Muscle layer of colon (tissue), 2 donors: ENCODE measurements at regions not wholly inside any gene's neighbourhood (a gene's known extent, or its start where the extent isn't known, plus 50 kb on each side); places are given as distances from the start of the nearest gene placed in this dataset.

ENCODE experiments used
- H3K27ac ChIP-seq: one replicate; pipeline ENCODE4 v1.7.0; 2013; ENCODE audit warnings: low read depth, mild to moderate bottlenecking, low read length, moderate library complexity
- H3K27me3 ChIP-seq, 2 donors: one replicate each; pipeline ENCODE4 v1.7.0; 2013; ENCODE audit warnings: low read length in 2 of 2, mild to moderate bottlenecking in 2 of 2; ENCODE audit not compliant: insufficient read depth in 2 of 2, control insufficient read depth in 1 of 2
- H3K36me3 ChIP-seq: one replicate; pipeline ENCODE4 v1.7.0; 2013; ENCODE audit warnings: mild to moderate bottlenecking, low read length; ENCODE audit not compliant: insufficient read depth
- H3K4me1 ChIP-seq: one replicate; pipeline ENCODE4 v1.7.0; 2013; ENCODE audit warnings: mild to moderate bottlenecking, low read length; ENCODE audit not compliant: insufficient read depth
- H3K4me3 ChIP-seq, 2 donors: one replicate each; pipeline ENCODE4 v1.7.0; 2013; ENCODE audit warnings: low read length in 2 of 2, low read depth in 1 of 2, mild to moderate bottlenecking in 1 of 2, moderate library complexity in 1 of 2
- H3K9ac ChIP-seq: one replicate; pipeline ENCODE4 v1.7.0; 2013; ENCODE audit warnings: low read length
- H3K9me3 ChIP-seq: one replicate; pipeline ENCODE4 v1.7.0; 2013; ENCODE audit warnings: mild to moderate bottlenecking, low read length
- donor health status: abdominal sarcoma.
- donor health status: Adenocarcinoma of cecum.

DNA sequence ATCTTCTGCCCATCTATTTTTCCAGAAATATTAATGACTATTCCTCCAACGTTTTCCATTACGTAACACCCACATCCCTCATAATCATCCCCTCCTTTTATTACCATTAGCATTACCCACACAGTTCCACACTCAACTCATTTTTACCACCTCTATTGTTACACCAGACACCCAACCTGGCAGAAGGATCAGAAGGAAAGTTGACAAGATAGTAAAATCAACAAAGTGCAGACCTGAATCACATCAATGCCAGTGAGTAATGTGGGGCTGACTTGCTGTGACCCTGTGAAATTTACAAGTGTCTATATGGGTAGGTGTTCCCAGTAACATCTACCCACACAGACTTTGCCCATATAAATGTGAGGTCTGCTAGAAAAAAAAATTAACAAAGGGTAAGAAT is 568.2 kb downstream of the MAFB start:
- H3K27ac ChIP-seq: no peak overlapping the region
- peaks cover 7% of the 10 kb centered on the region for H3K4me1 ChIP-seq
- no peaks in the 10 kb centered on the region for H3K9me3 ChIP-seq
- no peak overlapping the region for H3K9ac ChIP-seq
- no peaks in the 10 kb centered on the region for H3K27me3 ChIP-seq
- H3K4me3 ChIP-seq: no peak overlapping the region
- no peaks in the 10 kb centered on the region for H3K36me3 ChIP-seq

DNA sequence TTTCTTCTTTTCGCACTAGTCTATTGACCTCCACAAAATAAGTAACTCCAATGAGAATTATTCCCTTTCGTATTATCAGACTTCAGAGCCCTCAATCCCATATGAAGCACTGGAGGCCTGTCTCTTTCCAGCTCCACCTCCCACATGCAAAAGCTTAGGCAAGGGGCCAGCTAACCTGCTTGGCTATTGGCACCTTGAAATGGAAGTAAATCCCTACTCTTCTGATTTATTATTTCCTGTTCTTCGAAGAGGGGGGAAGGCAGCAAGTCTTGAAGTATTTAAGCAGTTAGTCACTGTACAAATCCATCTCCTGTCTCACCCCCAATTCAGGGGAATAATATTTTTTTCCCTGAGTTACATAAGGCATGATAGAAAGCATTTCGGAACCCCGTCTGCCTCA is 577.8 kb downstream of the MAFB start:
- H3K27me3 ChIP-seq: no peaks in the 10 kb centered on the region
- H3K9me3 ChIP-seq: no peaks in the 10 kb centered on the region
- H3K4me3 ChIP-seq: no peak overlapping the region
- H3K27ac ChIP-seq: no peak overlapping the region
- no peaks in the 10 kb centered on the region for H3K4me1 ChIP-seq
- no peak overlapping the region for H3K9ac ChIP-seq
- H3K36me3 ChIP-seq: no peaks in the 10 kb centered on the region

GRCh38 chr20:40110311-40110831 is 578.7 kb downstream of the MAFB start:
- Histone ChIP-seq H3K27me3 (no peaks in the 10 kb centered on the region), H3K9ac (no peak overlapping the region), H3K27ac (no peak overlapping the region), H3K4me1 (no peaks in the 10 kb centered on the region), H3K36me3 (no peaks in the 10 kb centered on the region), H3K9me3 (no peaks in the 10 kb centered on the region), H3K4me3 (no peak overlapping the region)

GRCh38 chr20:40109136-40109535 is 579.9 kb downstream of the MAFB start:
- Histone ChIP-seq H3K4me1 (no peaks in the 10 kb centered on the region), H3K27ac (no peak overlapping the region), H3K4me3 (no peak overlapping the region), H3K9ac (no peak overlapping the region), H3K36me3 (no peaks in the 10 kb centered on the region), H3K9me3 (no peaks in the 10 kb centered on the region), H3K27me3 (no peaks in the 10 kb centered on the region)

- no peak overlapping the region for H3K27ac ChIP-seq
- no peaks in the 10 kb centered on the region for H3K4me1 ChIP-seq
- H3K9ac ChIP-seq: no peak overlapping the region
- H3K9me3 ChIP-seq: no peaks in the 10 kb centered on the region
- no peaks in the 10 kb centered on the region for H3K27me3 ChIP-seq
- no peak overlapping the region for H3K4me3 ChIP-seq
- no peaks in the 10 kb centered on the region for H3K36me3 ChIP-seq
Observed at GRCh38 chr20:40108321-40108720, 580.7 kb downstream of the MAFB start.

GRCh38 chr20:40104959-40105358 is 584.1 kb downstream of the MAFB start:
- H3K27ac ChIP-seq: no peak overlapping the region
- H3K9me3 ChIP-seq: no peaks in the 10 kb centered on the region
- H3K4me3 ChIP-seq: no peak overlapping the region
- no peaks in the 10 kb centered on the region for H3K4me1 ChIP-seq
- H3K27me3 ChIP-seq: no peaks in the 10 kb centered on the region
- H3K36me3 ChIP-seq: no peaks in the 10 kb centered on the region
- no peak overlapping the region for H3K9ac ChIP-seq

- no peaks in the 10 kb centered on the region for H3K36me3 ChIP-seq
- H3K4me3 ChIP-seq: no peak overlapping the region
- H3K4me1 ChIP-seq: no peaks in the 10 kb centered on the region
- no peaks in the 10 kb centered on the region for H3K27me3 ChIP-seq
- H3K9me3 ChIP-seq: no peaks in the 10 kb centered on the region
- no peak overlapping the region for H3K27ac ChIP-seq
- no peak overlapping the region for H3K9ac ChIP-seq
Observed at GRCh38 chr20:40103420-40103819, 585.6 kb downstream of the MAFB start.

DNA sequence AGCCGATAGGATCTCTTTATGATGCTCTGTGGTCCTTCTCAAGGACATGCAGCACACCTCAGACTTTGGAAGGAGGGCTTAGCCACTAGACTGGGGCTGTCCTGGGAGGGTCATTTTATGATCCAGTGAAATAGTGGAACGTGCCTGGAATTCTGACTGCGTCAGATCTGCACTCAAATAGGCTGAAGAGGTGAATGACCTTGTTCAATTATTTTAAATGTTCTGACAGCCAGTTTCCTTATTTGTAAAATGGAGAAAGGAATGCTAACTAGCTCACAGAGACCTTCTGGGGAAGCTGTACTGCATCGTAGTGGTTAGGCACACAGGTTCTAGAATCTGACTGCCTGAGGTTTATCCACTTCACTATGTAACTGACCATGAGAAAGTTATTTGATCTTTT is 587.5 kb downstream of the MAFB start:
- H3K4me3 ChIP-seq: no peak overlapping the region
- no peaks in the 10 kb centered on the region for H3K36me3 ChIP-seq
- H3K9me3 ChIP-seq: no peaks in the 10 kb centered on the region
- H3K27ac ChIP-seq: no peak overlapping the region
- H3K27me3 ChIP-seq: no peaks in the 10 kb centered on the region
- no peak overlapping the region for H3K9ac ChIP-seq
- no peaks in the 10 kb centered on the region for H3K4me1 ChIP-seq

DNA sequence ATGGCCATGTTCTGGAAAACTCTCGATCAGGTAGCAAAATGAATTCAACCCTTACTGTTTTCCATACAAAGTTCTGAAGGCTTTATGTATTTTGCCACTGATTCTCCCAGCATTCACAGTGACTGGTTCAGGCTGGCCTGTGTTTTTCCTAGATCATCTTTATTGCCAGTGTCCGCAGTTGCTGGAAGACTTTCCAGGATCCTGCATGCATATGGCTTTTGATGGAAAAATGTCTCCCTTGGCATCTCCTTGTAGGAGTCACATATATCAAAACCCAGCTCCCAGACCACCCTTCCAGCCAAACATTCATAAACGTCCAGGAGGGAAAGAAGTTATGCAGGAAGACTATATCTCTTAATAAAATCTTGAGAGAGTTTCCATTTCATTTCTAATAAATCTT is 588.8 kb downstream of the MAFB start:
- Histone ChIP-seq H3K4me3 (no peak overlapping the region), H3K27ac (no peak overlapping the region), H3K9ac (no peak overlapping the region), H3K4me1 (no peaks in the 10 kb centered on the region), H3K9me3 (no peaks in the 10 kb centered on the region), H3K36me3 (no peaks in the 10 kb centered on the region), H3K27me3 (no peaks in the 10 kb centered on the region)

- Histone ChIP-seq H3K4me1 (no peaks in the 10 kb centered on the region), H3K27ac (no peak overlapping the region), H3K4me3 (no peak overlapping the region), H3K27me3 (no peaks in the 10 kb centered on the region), H3K36me3 (no peaks in the 10 kb centered on the region), H3K9ac (no peak overlapping the region), H3K9me3 (no peaks in the 10 kb centered on the region)
Observed at GRCh38 chr20:40090236-40090635, 598.8 kb downstream of the MAFB start.

DNA sequence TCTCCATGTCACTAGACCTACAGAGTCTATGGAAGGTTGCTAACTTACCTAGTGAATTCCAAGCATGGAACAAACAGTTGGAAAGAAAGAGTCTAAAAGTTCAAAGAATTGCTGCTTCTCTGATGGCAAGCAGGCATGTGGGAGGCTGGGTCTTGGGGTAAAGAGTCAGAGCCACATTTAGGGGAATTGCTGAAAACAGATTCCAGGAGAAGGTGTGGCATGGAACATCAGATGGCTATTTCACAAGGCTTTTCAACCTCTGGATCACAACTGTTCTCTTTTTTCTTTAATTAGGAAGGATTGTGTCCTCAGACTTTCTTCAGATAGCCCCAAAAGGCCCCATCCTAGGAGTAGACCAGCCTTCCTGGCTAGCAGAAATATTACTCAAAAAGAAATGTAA is 601.5 kb downstream of the MAFB start:
- H3K9ac ChIP-seq: no peak overlapping the region
- no peaks in the 10 kb centered on the region for H3K9me3 ChIP-seq
- no peaks in the 10 kb centered on the region for H3K36me3 ChIP-seq
- no peak overlapping the region for H3K27ac ChIP-seq
- no peak overlapping the region for H3K4me3 ChIP-seq
- no peaks in the 10 kb centered on the region for H3K27me3 ChIP-seq
- no peaks in the 10 kb centered on the region for H3K4me1 ChIP-seq

- H3K9me3 ChIP-seq: no peaks in the 10 kb centered on the region
- H3K36me3 ChIP-seq: no peaks in the 10 kb centered on the region
- H3K27ac ChIP-seq: no peak overlapping the region
- H3K9ac ChIP-seq: no peak overlapping the region
- H3K27me3 ChIP-seq: no peaks in the 10 kb centered on the region
- no peak overlapping the region for H3K4me3 ChIP-seq
- no peaks in the 10 kb centered on the region for H3K4me1 ChIP-seq
Observed at GRCh38 chr20:40085513-40085912, 603.5 kb downstream of the MAFB start.
